Ovary (tissue), 7 donors: ENCODE measurements at regions not wholly inside any gene's neighbourhood (a gene's known extent, or its start where the extent isn't known, plus 50 kb on each side); places are given as distances from the start of the nearest gene placed in this dataset.

Experiments used
- DNase-seq, 5 donors: peaks; one replicate each; pipeline ENCODE4 v3.0.0-alpha.2; 2019 to 2020
- H3K27ac ChIP-seq, 2 donors: fragments of 200-600 bp; one replicate each; pipeline versions ENCODE4 v1.5.1 to v1.8.0; 2019 to 2022
- H3K27me3 ChIP-seq: fragments of 200-600 bp; one replicate; pipeline ENCODE4 v1.8.0; 2022
- H3K36me3 ChIP-seq: fragments of 200-600 bp; sonication (generic); one replicate; pipeline ENCODE4 v1.5.1; 2019
- H3K4me1 ChIP-seq: one replicate; pipeline ENCODE4 v1.8.1; 2013; ENCODE audit warnings: mild to moderate bottlenecking, moderate library complexity; ENCODE audit not compliant: insufficient read depth
- H3K4me3 ChIP-seq: fragments of 200-600 bp; sonication (generic); one replicate; pipeline ENCODE4 v1.5.1; 2017
- H3K9me3 ChIP-seq, 2 donors: fragments of 200-600 bp in 1 of 2; sonication (generic) in 1 of 2; one replicate each; pipeline versions ENCODE4 v1.5.1 to v1.8.1; 2013 to 2019; ENCODE audit warnings: mild to moderate bottlenecking in 1 of 2, moderate library complexity in 1 of 2
- EP300 ChIP-seq: sonication (generic); formaldehyde crosslinking; IDR thresholded peaks from one replicate; pipeline ENCODE4 v1.6.1; 2017; ENCODE audit warnings: antibody characterized with exemption
- POLR2A ChIP-seq: fragments of 450-650 bp; IDR thresholded peaks from one replicate; pipeline ENCODE4 v1.6.1; 2017; ENCODE audit warnings: antibody characterized with exemption, mild to moderate bottlenecking, moderate library complexity
- WGBS, 3 donors: extraction: QIAGEN DNeasy Blood & Tissue Kit in 1 of 3; methylation state at CpG; one replicate each; pipeline versions ENCODE4 v1.1.5 to v1.1.7; 2013 to 2017; 5-methylcytosine and 5-hydroxymethylcytosine counted together
- intact Hi-C, 4 donors: fragments of 100-400 bp; cut with DNase I; formaldehyde crosslinking; loops; one replicate each; pipeline versions ENCODE4 v1.11.0 to v1.15.1; 2022 to 2023
- TF ChIP-seq, protein P1 (sequence below), 3 donors: fragments of 450-650 bp in 2 of 3; fragments of 200-600 bp in 1 of 3; IDR thresholded peaks; one replicate each; pipeline versions ENCODE4 v1.5.1 to v1.8.0; 2016 to 2022; ENCODE audit warnings: antibody characterized with exemption in 3 of 3, mild to moderate bottlenecking in 1 of 3
- donor health status: DM: no; HTN: no; CAD: no; lungs with moderate emphysema.
- donor health status: DM: no; HTN: no; CAD: no.
- donor health status: Bipolar disorder and iron deficiency.
- donor health status: DM: no; HTN: no; CAD: no.
- donor health status: DM: yes; HTN: yes; CAD: no.

- Histone ChIP-seq H3K4me3 (no peak overlapping the region), H3K9me3 (no peaks in the 10 kb centered on the region), H3K27ac (no peak overlapping the region), H3K4me1 (no peaks in the 10 kb centered on the region), H3K36me3 (no peaks in the 10 kb centered on the region), H3K27me3 (no peaks in the 10 kb centered on the region)
- intact Hi-C loops: no loop called here
- 8 to 20% (median 15%) methylated on average over 2 of the region's 2 CpGs for WGBS, 3 donors
- no peak for TF ChIP-seq POLR2A
- DNase-seq: no peak
These were observed 239.6 kb upstream of the NREP start for GRCh38 chr5:111996574-111996973.

- no peaks in the 10 kb centered on the region for H3K9me3 ChIP-seq
- intact Hi-C loops: no loop called here
- WGBS, 3 donors: 35 to 55% (median 51%) methylated on average over 4 of the region's 4 CpGs
- H3K4me1 ChIP-seq: no peaks in the 10 kb centered on the region
- no peak overlapping the region for H3K4me3 ChIP-seq
- no peaks in the 10 kb centered on the region for H3K27me3 ChIP-seq
- TF ChIP-seq, protein P1, sequence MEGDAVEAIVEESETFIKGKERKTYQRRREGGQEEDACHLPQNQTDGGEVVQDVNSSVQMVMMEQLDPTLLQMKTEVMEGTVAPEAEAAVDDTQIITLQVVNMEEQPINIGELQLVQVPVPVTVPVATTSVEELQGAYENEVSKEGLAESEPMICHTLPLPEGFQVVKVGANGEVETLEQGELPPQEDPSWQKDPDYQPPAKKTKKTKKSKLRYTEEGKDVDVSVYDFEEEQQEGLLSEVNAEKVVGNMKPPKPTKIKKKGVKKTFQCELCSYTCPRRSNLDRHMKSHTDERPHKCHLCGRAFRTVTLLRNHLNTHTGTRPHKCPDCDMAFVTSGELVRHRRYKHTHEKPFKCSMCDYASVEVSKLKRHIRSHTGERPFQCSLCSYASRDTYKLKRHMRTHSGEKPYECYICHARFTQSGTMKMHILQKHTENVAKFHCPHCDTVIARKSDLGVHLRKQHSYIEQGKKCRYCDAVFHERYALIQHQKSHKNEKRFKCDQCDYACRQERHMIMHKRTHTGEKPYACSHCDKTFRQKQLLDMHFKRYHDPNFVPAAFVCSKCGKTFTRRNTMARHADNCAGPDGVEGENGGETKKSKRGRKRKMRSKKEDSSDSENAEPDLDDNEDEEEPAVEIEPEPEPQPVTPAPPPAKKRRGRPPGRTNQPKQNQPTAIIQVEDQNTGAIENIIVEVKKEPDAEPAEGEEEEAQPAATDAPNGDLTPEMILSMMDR (IDR thresholded peaks at IDR 0.05): no peak
- TF ChIP-seq EP300: no peak
- TF ChIP-seq POLR2A: no peak
- DNase-seq: no peak
- H3K27ac ChIP-seq: no peak overlapping the region
- H3K36me3 ChIP-seq: no peaks in the 10 kb centered on the region
These were observed 238.7 kb upstream of the NREP start for GRCh38 chr5:111995701-111996100.

DNA sequence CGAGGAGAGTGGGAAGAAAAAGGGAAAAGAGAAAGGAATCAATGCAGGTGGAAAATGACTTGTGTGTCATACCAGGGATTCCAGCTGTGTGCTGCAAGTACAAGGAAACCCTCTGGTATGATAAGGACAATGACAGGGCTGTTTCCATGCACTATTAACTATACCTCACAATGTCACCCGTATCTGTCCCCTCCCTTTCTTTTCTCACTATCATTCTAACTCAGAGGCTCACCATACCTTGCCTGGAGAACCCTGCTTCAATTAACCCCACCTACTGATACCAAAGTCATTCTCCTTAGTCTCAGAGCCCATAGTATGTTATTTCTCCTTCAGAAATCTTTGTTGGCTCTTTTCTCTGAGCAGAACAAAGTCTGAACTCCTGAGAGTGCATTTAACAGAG is 236.2 kb upstream of the NREP start:
- DNase-seq: no peak
- TF ChIP-seq, protein P1 (IDR thresholded peaks at IDR 0.05): no peak
- TF ChIP-seq POLR2A: no peak
- TF ChIP-seq EP300: no peak
- H3K36me3 ChIP-seq: no peaks in the 10 kb centered on the region
- H3K27ac ChIP-seq: no peak overlapping the region
- H3K9me3 ChIP-seq: no peaks in the 10 kb centered on the region
- H3K4me3 ChIP-seq: no peak overlapping the region
- no peaks in the 10 kb centered on the region for H3K4me1 ChIP-seq
- no peaks in the 10 kb centered on the region for H3K27me3 ChIP-seq
- 77 to 95% (median 81%) methylated on average over 2 of the region's 2 CpGs for WGBS, 3 donors
- intact Hi-C loops: no loop called here

DNA sequence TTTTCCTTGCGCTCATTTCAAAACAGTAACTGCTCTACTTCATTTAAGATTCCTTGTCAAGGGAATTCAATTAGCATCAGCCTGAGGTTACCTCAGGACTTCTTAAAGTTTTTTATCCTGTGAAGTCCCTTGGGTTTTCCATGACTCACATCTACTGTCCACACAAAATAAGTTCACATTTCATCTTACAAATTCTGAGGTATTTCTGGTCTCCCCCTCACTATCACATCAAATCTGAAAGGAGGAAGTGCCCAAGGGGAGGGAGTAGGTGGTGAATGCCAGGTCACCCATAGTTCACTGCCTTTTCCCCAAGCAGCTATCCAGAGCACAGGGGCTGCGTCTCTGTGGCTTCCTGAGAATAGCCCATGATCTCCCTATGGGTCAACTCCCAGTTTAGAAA is 227.1 kb upstream of the NREP start:
- H3K27me3 ChIP-seq: no peaks in the 10 kb centered on the region
- DNase-seq: no peak
- H3K9me3 ChIP-seq: no peaks in the 10 kb centered on the region
- intact Hi-C loops: no loop called here
- H3K36me3 ChIP-seq: no peaks in the 10 kb centered on the region
- 45 to 56% (median 48%) methylated on average over 2 of the region's 2 CpGs for WGBS, 3 donors
- H3K4me3 ChIP-seq: no peak overlapping the region
- no peak for TF ChIP-seq EP300
- TF ChIP-seq, protein P1 (IDR thresholded peaks at IDR 0.05): no peak
- TF ChIP-seq POLR2A: no peak
- no peaks in the 10 kb centered on the region for H3K4me1 ChIP-seq
- no peak overlapping the region for H3K27ac ChIP-seq

- H3K4me1 ChIP-seq: no peaks in the 10 kb centered on the region
- no peak for DNase-seq
- WGBS, 3 donors: 47 to 65% (median 58%) methylated on average over 1 of the region's 1 CpG
- no peak overlapping the region for H3K27ac ChIP-seq
- H3K36me3 ChIP-seq: no peaks in the 10 kb centered on the region
- no peaks in the 10 kb centered on the region for H3K27me3 ChIP-seq
- no peak overlapping the region for H3K4me3 ChIP-seq
- intact Hi-C loops: no loop called here
- no peaks in the 10 kb centered on the region for H3K9me3 ChIP-seq
- TF ChIP-seq, protein P1 (IDR thresholded peaks at IDR 0.05): no peak
- TF ChIP-seq POLR2A (no peak), EP300 (no peak)
These were observed 226.5 kb upstream of the NREP start for GRCh38 chr5:111983459-111983858.
